ENCODE measurements at regions not wholly inside any gene's neighbourhood (a gene's known extent, or its start where the extent isn't known, plus 50 kb on each side); places are given as distances from the start of the nearest gene placed in this dataset.
"Not testable (repeated sequence)": the region's sequence is repeated elsewhere in the genome, so short reads cannot be mapped to it uniquely, and the experiment has no call there.

GRCh38 chr2:118421648-118422047, 333.4 kb downstream of the INSIG2 start:
- Histone ChIP-seq H3K36me3 (ENCODE audit: insufficient read depth, low read length) (no peaks in the 10 kb centered on the region), H3K27me3 (ENCODE audit: control insufficient read depth in 1 of 2, insufficient read depth in 2 of 2, low read length in 2 of 2) (peaks cover 0 to 13% of the 10 kb centered on the region in 2 experiments), H3K27ac (ENCODE audit: low read depth in 1 of 2, low read length in 2 of 2) (no peak overlapping the region), H3K4me1 (ENCODE audit: insufficient read depth, low read length) (no peaks in the 10 kb centered on the region), H3K4me3 (ENCODE audit: low read length) (no peak overlapping the region), H3K9me3 (ENCODE audit: control insufficient read depth in 1 of 2, insufficient read depth in 1 of 2, low read length in 2 of 2) (no peaks in the 10 kb centered on the region)
- no peaks in the 10 kb centered on the region for H3K9me3 Mint-ChIP-seq
- peaks cover 29% of the 10 kb centered on the region for H3K27me3 Mint-ChIP-seq
- intact Hi-C loops (cut with DNase I, micrococcal nuclease), result no loop called here
- TF ChIP-seq CTCF (IDR thresholded peaks at IDR 0.05), result no peak
- CTCF ChIA-PET, result no interaction called here
- H3K27ac Mint-ChIP-seq, result no peak overlapping the region
- no peaks in the 10 kb centered on the region for H3K4me1 Mint-ChIP-seq (ENCODE audit: low read depth)
- ATAC-seq (ENCODE audit: poor library complexity), result no peak
- H3K4me3 Mint-ChIP-seq, result no peak overlapping the region
- H3K36me3 Mint-ChIP-seq (ENCODE audit: low read depth), result no peaks in the 10 kb centered on the region
- DNase-seq, result no peak
- POLR2A ChIA-PET, result no interaction called here

GRCh38 chr2:118417406-118418120, 329.3 kb downstream of the INSIG2 start:
- Histone ChIP-seq H3K9me3 (ENCODE audit: control insufficient read depth in 1 of 2, insufficient read depth in 1 of 2, low read length in 2 of 2) (no peaks in the 10 kb centered on the region), H3K4me1 (ENCODE audit: insufficient read depth, low read length) (no peaks in the 10 kb centered on the region), H3K36me3 (ENCODE audit: insufficient read depth, low read length) (no peaks in the 10 kb centered on the region), H3K4me3 (ENCODE audit: low read length) (no peak overlapping the region), H3K27ac (ENCODE audit: low read depth in 1 of 2, low read length in 2 of 2) (no peak overlapping the region), H3K27me3 (ENCODE audit: control insufficient read depth in 1 of 2, insufficient read depth in 2 of 2, low read length in 2 of 2) (peaks cover 0 to 4% of the 10 kb centered on the region in 2 experiments)
- peaks cover 2% of the 10 kb centered on the region for H3K9me3 Mint-ChIP-seq
- H3K27me3 Mint-ChIP-seq, result peaks cover 17% of the 10 kb centered on the region
- ChIA-PET POLR2A (no interaction called here), CTCF (no interaction called here)
- TF ChIP-seq CTCF (IDR thresholded peaks at IDR 0.05), result no peak
- H3K4me3 Mint-ChIP-seq, result no peak overlapping the region
- intact Hi-C loops (cut with DNase I, micrococcal nuclease), result no loop called here
- H3K4me1 Mint-ChIP-seq (ENCODE audit: low read depth), result no peaks in the 10 kb centered on the region
- no peak overlapping the region for H3K27ac Mint-ChIP-seq
- no peak for DNase-seq
- no peaks in the 10 kb centered on the region for H3K36me3 Mint-ChIP-seq (ENCODE audit: low read depth)
- no peak for ATAC-seq (ENCODE audit: poor library complexity)

- H3K36me3 ChIP-seq (ENCODE audit: insufficient read depth, low read length); H3K4me3 Mint-ChIP-seq; H3K4me1 ChIP-seq (ENCODE audit: insufficient read depth, low read length); DNase-seq; intact Hi-C loops (cut with DNase I, micrococcal nuclease); H3K4me3 ChIP-seq (ENCODE audit: low read length); CTCF ChIA-PET; POLR2A ChIA-PET; H3K27ac ChIP-seq (ENCODE audit: low read depth in 1 of 2, low read length in 2 of 2); H3K27ac Mint-ChIP-seq; H3K9me3 Mint-ChIP-seq; ATAC-seq (ENCODE audit: poor library complexity); H3K9me3 ChIP-seq (ENCODE audit: control insufficient read depth in 1 of 2, insufficient read depth in 1 of 2, low read length in 2 of 2); H3K4me1 Mint-ChIP-seq (ENCODE audit: low read depth); H3K27me3 ChIP-seq (ENCODE audit: control insufficient read depth in 1 of 2, insufficient read depth in 2 of 2, low read length in 2 of 2); H3K36me3 Mint-ChIP-seq (ENCODE audit: low read depth): not testable (repeated sequence)
- H3K27me3 Mint-ChIP-seq, result peaks cover 27% of the 10 kb centered on the region
These were observed 326.9 kb downstream of the INSIG2 start for GRCh38 chr2:118415186-118415585.
